HG03039 (cell line): ENCODE measurements at regions not wholly inside any gene's neighbourhood (a gene's known extent, or its start where the extent isn't known, plus 50 kb on each side); places are given as distances from the start of the nearest gene placed in this dataset.
"Not testable (repeated sequence)": the region's sequence is repeated elsewhere in the genome, so short reads cannot be mapped to it uniquely, and the experiment has no call there.

Source experiments
- ATAC-seq: cut with Tn5 transposase; IDR thresholded peaks from one replicate; pipeline ENCODE4 v1.9.1; 2021; ENCODE audit warnings: mild to moderate bottlenecking, moderate library complexity; ENCODE audit not compliant: unreplicated experiment

GRCh38 chr4:12957108-12957507 is 527.0 kb downstream of the RAB28 start:
- ATAC-seq, result no peak

GRCh38 chr4:12956026-12956425 is 528.1 kb downstream of the RAB28 start:
- no peak for ATAC-seq

- no peak for ATAC-seq
Observed at GRCh38 chr4:12949719-12950490, 534.2 kb downstream of the RAB28 start.

- ATAC-seq, result no peak
Observed at GRCh38 chr4:12943069-12943468, 541.1 kb downstream of the RAB28 start.

GRCh38 chr4:12933760-12934221 is 550.3 kb downstream of the RAB28 start:
- no peak for ATAC-seq

GRCh38 chr4:12932203-12932788 is 551.8 kb downstream of the RAB28 start:
- ATAC-seq, result no peak

- no peak for ATAC-seq
Observed at GRCh38 chr4:12929784-12930183, 554.4 kb downstream of the RAB28 start.

- no peak for ATAC-seq
Observed at GRCh38 chr4:12928751-12929150, 555.4 kb downstream of the RAB28 start.

DNA sequence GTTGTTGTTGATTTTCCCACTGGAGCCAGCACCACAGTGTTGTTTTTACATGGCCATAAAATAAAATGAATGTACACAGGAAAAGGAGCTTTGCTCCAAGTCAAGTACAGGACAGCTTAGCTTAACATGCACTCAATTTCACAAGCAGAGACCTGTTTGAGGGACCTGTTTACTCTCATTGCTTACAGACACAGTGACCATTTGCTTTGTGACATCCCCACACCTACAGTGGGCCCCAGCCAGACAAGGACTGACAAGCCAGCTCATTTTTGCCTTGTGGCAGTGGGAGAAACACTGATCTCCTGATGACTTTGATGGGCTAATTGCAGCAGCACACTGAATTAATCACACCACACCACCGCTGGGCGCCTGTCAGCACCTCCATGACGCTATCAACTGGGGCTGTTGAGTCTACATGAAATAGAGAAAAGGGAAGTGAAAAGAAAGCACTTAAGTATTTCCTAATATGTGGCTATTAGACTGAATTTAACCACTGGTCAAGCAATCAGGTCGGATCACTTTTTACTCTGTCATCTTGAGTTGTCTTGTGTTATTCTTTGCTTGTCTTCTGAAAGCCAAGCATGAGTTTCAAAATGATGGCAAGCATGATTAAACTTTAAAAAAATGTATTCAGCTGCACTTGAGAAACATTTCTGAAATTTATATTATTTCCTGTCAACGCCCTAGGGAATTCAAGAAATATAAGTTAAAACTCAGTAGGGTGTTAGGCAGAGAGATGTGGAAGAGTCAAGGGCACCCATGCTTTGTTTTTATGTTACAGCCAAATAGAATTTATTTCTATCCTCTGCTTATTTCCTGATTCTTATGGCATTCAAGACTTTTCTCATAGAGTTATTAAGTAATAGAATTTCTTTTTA is 557.7 kb downstream of the RAB28 start:
- ATAC-seq, result no peak

- no peak for ATAC-seq
Observed at GRCh38 chr4:12924728-12925320, 559.3 kb downstream of the RAB28 start.

DNA sequence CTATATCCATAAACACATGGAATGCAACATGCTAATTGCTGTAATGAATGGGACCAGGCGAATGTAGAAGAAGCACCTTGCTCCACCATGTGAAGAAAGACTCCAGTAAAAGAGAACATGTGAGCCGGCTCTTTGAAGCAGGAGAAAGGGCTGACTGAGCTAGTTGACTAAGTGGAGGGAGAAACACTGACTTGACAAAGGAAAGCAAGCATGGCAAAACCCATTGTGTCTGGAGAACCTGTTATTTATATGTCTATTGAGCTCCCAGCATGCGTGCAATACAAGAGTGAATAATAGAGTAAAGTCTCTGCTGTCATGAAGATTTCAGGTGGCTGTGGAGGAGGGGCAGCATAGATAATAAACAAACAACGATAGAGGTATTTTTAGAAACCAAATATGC is 559.9 kb downstream of the RAB28 start:
- no peak for ATAC-seq

- no peak for ATAC-seq
Observed at GRCh38 chr4:12912896-12913418, 571.2 kb downstream of the RAB28 start.

- no peak for ATAC-seq
Observed at GRCh38 chr4:12911750-12912358, 572.3 kb downstream of the RAB28 start.

GRCh38 chr4:12903640-12904039 is 580.5 kb downstream of the RAB28 start:
- ATAC-seq, result not testable (repeated sequence)

DNA sequence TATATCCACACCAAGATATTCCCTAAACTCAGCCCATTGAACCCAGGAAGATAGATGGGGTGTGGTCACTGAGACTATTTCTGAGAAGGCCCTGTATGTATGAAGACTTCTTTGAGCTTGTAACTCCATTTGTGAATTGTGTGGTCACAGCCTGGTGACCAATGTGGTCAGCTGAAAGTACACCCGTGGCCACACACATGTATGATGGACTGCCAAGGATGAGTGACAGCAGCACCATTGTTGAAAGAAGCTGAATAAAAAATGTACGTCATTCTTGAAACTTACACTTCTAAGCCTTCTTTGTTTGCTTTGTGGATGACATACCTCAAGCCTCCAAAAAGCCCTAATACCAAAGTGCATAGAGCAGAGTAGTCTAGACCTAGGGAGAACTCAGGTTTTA is 581.4 kb downstream of the RAB28 start:
- no peak for ATAC-seq

DNA sequence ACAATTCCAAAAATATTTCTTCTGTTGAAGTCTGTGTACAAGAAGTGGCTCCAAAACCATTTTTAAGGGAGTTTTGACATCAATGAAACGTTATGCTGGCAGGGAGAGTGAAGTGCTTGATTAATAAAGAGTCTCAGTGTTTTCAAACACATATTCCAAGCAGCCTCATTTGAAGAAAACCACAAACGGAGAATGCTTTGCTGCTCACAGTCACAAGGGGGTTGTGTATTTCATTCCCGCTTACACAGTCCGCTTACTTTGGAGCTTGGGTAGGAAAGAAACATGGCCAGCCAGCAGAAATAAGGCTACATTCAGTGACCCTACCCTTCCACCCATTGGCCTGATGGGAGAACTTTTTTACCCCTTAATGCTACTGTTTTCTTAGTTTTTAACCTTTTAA is 586.2 kb downstream of the RAB28 start:
- ATAC-seq, result no peak

- no peak for ATAC-seq
Observed at GRCh38 chr4:12894062-12894461, 590.1 kb downstream of the RAB28 start.

GRCh38 chr4:12889054-12889453 is 595.1 kb downstream of the RAB28 start:
- ATAC-seq, result no peak

DNA sequence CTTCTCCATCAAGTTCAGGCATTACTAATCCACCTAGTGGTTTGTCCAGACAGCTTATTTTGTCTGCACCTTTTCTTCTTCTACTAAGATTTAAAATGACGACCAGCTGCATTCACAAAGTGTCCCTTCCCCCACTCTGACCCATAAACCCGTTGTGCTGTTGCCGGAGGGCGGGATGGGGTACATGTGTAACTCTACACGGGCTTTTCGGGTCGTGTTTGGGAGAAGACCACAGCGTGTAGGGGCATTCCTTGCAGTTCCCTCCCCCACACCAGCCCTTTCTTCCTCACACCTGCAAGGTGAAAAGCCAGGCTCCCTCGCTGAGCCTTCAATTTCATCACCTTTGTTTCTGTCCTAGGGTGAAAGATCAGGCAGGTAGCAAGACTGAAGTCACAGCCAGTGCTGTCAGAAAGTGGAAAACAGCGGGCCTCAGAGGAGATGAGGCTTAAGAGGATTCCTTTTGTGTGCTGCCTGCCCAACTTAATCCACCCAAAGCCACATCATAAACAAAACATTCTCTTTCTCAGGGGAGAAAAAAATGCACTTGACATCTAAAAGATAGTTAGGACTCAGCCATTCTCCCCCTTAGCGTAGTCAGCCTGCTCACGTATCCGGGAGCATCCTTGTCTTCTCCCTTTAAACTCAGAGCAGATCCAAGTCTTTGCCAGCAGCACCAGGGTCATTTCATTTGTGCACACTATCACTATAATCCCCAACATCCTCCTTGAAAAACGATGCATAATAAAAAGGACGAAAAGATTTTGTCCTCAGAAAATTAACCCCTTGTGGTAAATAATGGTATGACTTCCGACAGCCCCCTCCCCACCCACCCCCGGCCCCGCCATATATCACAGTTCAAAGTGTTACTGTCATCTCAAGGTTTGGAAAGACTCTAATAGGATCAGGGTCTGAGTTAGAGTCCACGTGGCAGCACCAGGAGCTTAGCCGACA is 599.0 kb downstream of the RAB28 start:
- ATAC-seq, result no peak
